ENCODE measurements at regions not wholly inside any gene's neighbourhood (a gene's known extent, or its start where the extent isn't known, plus 50 kb on each side); places are given as distances from the start of the nearest gene placed in this dataset.

GRCh38 chrX:4805502-4805901 is 1092.1 kb upstream of the PRKX start:
- Histone ChIP-seq H3K36me3 (no peaks in the 10 kb centered on the region), H3K9me3 (peaks cover 0 to 4% (median 0%) of the 10 kb centered on the region in 3 donors), H3K4me3 (no peak overlapping the region), H3K4me1 (no peaks in the 10 kb centered on the region), H3K27me3 (no peaks in the 10 kb centered on the region), H3K27ac (no peak overlapping the region)
- no peak for DNase-seq
- no peak for TF ChIP-seq CTCF (IDR thresholded peaks at IDR 0.05)
- intact Hi-C loops (cut with DNase I; ENCODE audit: low total_unique reads), result no loop called here

- H3K4me1 ChIP-seq, result no peaks in the 10 kb centered on the region
- H3K27ac ChIP-seq, result no peak overlapping the region
- H3K9me3 ChIP-seq, result peaks cover 0 to 4% (median 0%) of the 10 kb centered on the region in 3 donors
- H3K27me3 ChIP-seq, result no peaks in the 10 kb centered on the region
- TF ChIP-seq CTCF (IDR thresholded peaks at IDR 0.05), result no peak
- H3K36me3 ChIP-seq, result no peaks in the 10 kb centered on the region
- H3K4me3 ChIP-seq, result no peak overlapping the region
- no peak for DNase-seq
- intact Hi-C loops (cut with DNase I; ENCODE audit: low total_unique reads), result no loop called here
Observed at GRCh38 chrX:4800756-4801155, 1087.3 kb upstream of the PRKX start.

GRCh38 chrX:4787971-4788370 is 1074.5 kb upstream of the PRKX start:
- no peaks in the 10 kb centered on the region for H3K36me3 ChIP-seq
- no peaks in the 10 kb centered on the region for H3K9me3 ChIP-seq
- no peak for TF ChIP-seq CTCF (IDR thresholded peaks at IDR 0.05)
- intact Hi-C loops (cut with DNase I; ENCODE audit: low total_unique reads), result no loop called here
- H3K4me1 ChIP-seq, result no peaks in the 10 kb centered on the region
- no peak overlapping the region for H3K4me3 ChIP-seq
- no peak for DNase-seq
- no peaks in the 10 kb centered on the region for H3K27me3 ChIP-seq
- H3K27ac ChIP-seq, result no peak overlapping the region

- no peak for TF ChIP-seq CTCF (IDR thresholded peaks at IDR 0.05)
- DNase-seq, result no peak
- no peaks in the 10 kb centered on the region for H3K36me3 ChIP-seq
- intact Hi-C loops (cut with DNase I; ENCODE audit: low total_unique reads), result no loop called here
- no peaks in the 10 kb centered on the region for H3K4me1 ChIP-seq
- no peaks in the 10 kb centered on the region for H3K9me3 ChIP-seq
- no peaks in the 10 kb centered on the region for H3K27me3 ChIP-seq
- no peak overlapping the region for H3K27ac ChIP-seq
- H3K4me3 ChIP-seq, result no peak overlapping the region
Observed at GRCh38 chrX:4764888-4765287, 1051.4 kb upstream of the PRKX start.

- Histone ChIP-seq H3K27ac (no peak overlapping the region), H3K4me3 (no peak overlapping the region), H3K36me3 (no peaks in the 10 kb centered on the region), H3K9me3 (no peaks in the 10 kb centered on the region), H3K27me3 (no peaks in the 10 kb centered on the region), H3K4me1 (no peaks in the 10 kb centered on the region)
- DNase-seq, result no peak
- TF ChIP-seq CTCF (IDR thresholded peaks at IDR 0.05), result no peak
- intact Hi-C loops (cut with DNase I; ENCODE audit: low total_unique reads), result no loop called here
Observed at GRCh38 chrX:4762196-4762595, 1048.7 kb upstream of the PRKX start.

GRCh38 chrX:4754878-4755604 is 1041.6 kb upstream of the PRKX start:
- no peaks in the 10 kb centered on the region for H3K36me3 ChIP-seq
- intact Hi-C loops (cut with DNase I; ENCODE audit: low total_unique reads), result no loop called here
- DNase-seq, result no peak
- no peaks in the 10 kb centered on the region for H3K27me3 ChIP-seq
- no peak overlapping the region for H3K27ac ChIP-seq
- no peaks in the 10 kb centered on the region for H3K9me3 ChIP-seq
- no peaks in the 10 kb centered on the region for H3K4me1 ChIP-seq
- no peak overlapping the region for H3K4me3 ChIP-seq
- no peak for TF ChIP-seq CTCF (IDR thresholded peaks at IDR 0.05)

All from tibial artery (tissue), 4 donors.